Prostate gland (tissue), 2 donors: ENCODE measurements at regions not wholly inside any gene's neighbourhood (a gene's known extent, or its start where the extent isn't known, plus 50 kb on each side); places are given as distances from the start of the nearest gene placed in this dataset.

Experiments used
- POLR2A ChIP-seq: fragments of 450-650 bp; IDR thresholded peaks from one replicate; pipeline ENCODE4 v1.6.1; 2016; ENCODE audit warnings: antibody characterized with exemption, mild to moderate bottlenecking
- POLR2AphosphoS5 ChIP-seq: sonication (generic); formaldehyde crosslinking; IDR thresholded peaks from one replicate; pipeline ENCODE4 v1.6.1; 2017; ENCODE audit warnings: antibody characterized with exemption
- TF ChIP-seq, protein P1 (sequence below), 4 experiments: fragments of 200-600 bp in 2 of 4; fragments of 450-650 bp in 2 of 4; sonication (generic) in 2 of 4; IDR thresholded peaks; 1 replicate in 3 of 4; 2 replicates in 1 of 4; pipeline ENCODE4 v1.5.1; 2016 to 2019; ENCODE audit warnings: antibody characterized with exemption in 4 of 4, mild to moderate bottlenecking in 2 of 4, moderate library complexity in 2 of 4

DNA sequence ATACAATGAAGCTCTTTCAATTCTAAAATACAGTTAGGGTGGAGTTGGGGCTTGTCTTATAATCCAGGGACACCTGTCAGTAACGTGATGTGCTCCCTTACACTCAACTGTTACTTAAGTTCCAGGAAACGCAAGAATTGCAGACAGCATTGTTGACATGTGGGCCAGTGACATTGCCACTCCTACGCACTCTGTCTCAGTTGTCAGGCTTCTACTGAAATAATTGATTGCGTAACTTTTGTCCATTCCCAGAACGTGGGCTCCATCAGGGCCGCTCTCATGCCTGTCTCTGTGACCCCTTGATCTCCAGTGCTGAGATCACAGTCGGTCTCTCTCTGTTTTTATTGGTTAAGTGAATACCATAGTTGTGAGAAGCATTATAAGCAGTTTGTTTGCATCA is 487.8 kb downstream of the GALR1 start:
- TF ChIP-seq POLR2A = no peak
- no peak for TF ChIP-seq POLR2AphosphoS5
- TF ChIP-seq, protein P1, sequence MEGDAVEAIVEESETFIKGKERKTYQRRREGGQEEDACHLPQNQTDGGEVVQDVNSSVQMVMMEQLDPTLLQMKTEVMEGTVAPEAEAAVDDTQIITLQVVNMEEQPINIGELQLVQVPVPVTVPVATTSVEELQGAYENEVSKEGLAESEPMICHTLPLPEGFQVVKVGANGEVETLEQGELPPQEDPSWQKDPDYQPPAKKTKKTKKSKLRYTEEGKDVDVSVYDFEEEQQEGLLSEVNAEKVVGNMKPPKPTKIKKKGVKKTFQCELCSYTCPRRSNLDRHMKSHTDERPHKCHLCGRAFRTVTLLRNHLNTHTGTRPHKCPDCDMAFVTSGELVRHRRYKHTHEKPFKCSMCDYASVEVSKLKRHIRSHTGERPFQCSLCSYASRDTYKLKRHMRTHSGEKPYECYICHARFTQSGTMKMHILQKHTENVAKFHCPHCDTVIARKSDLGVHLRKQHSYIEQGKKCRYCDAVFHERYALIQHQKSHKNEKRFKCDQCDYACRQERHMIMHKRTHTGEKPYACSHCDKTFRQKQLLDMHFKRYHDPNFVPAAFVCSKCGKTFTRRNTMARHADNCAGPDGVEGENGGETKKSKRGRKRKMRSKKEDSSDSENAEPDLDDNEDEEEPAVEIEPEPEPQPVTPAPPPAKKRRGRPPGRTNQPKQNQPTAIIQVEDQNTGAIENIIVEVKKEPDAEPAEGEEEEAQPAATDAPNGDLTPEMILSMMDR (IDR thresholded peaks at IDR 0.05) = no peak
